Mesendoderm (in vitro differentiated cells): ENCODE measurements at regions not wholly inside any gene's neighbourhood (a gene's known extent, or its start where the extent isn't known, plus 50 kb on each side); places are given as distances from the start of the nearest gene placed in this dataset.
"Not testable (repeated sequence)": the region's sequence is repeated elsewhere in the genome, so short reads cannot be mapped to it uniquely, and the experiment has no call there.

ENCODE experiments used
- DNase-seq: peaks from one replicate; pipeline ENCODE4 v3.0.0; 2013
- H2AK5ac ChIP-seq: 2 replicates; pipeline ENCODE4 v1.6.1; 2013; ENCODE audit warnings: low read length, inconsistent platforms
- H2BK120ac ChIP-seq: 2 replicates; pipeline ENCODE4 v1.6.1; 2013; ENCODE audit warnings: low read depth, mild to moderate bottlenecking, low read length, moderate library complexity, mixed read lengths
- H2BK15ac ChIP-seq: replicated peaks from 2 replicates; pipeline ENCODE4 v1.6.1; 2013; ENCODE audit warnings: low read depth, mild to moderate bottlenecking, moderate library complexity
- H2BK5ac ChIP-seq: 2 replicates; pipeline ENCODE4 v1.6.1; 2013; ENCODE audit warnings: low read length, inconsistent platforms
- H3K18ac ChIP-seq: 2 replicates; pipeline ENCODE4 v1.6.1; 2013; ENCODE audit warnings: mild to moderate bottlenecking, low read length, mixed read lengths
- H3K23ac ChIP-seq: one replicate; pipeline ENCODE4 v1.6.1; 2013; ENCODE audit warnings: low read length
- H3K27ac ChIP-seq: 2 replicates; pipeline ENCODE4 v1.5.1; 2013; ENCODE audit warnings: low read depth, mild to moderate bottlenecking, inconsistent platforms, low read length, moderate library complexity
- H3K27me3 ChIP-seq: 2 replicates; pipeline ENCODE4 v1.6.1; 2013; ENCODE audit warnings: low read length, control low read depth, mild to moderate bottlenecking, inconsistent platforms; ENCODE audit not compliant: insufficient read depth, poor library complexity
- H3K36me3 ChIP-seq: 2 replicates; pipeline ENCODE4 v1.6.1; 2013; ENCODE audit warnings: low read length, inconsistent platforms; ENCODE audit not compliant: control insufficient read depth, insufficient read depth
- H3K4ac ChIP-seq: one replicate; pipeline ENCODE4 v1.6.1; 2013; ENCODE audit warnings: low read depth, mild to moderate bottlenecking, low read length, moderate library complexity
- H3K4me1 ChIP-seq: 2 replicates; pipeline ENCODE4 v1.6.1; 2013; ENCODE audit warnings: low read depth, low read length, inconsistent platforms; ENCODE audit not compliant: control insufficient read depth
- H3K4me2 ChIP-seq: 2 replicates; pipeline ENCODE4 v1.6.1; 2013; ENCODE audit warnings: low read length
- H3K4me3 ChIP-seq: 2 replicates; pipeline ENCODE4 v1.5.1; 2013; ENCODE audit warnings: mild to moderate bottlenecking, low read length
- H3K56ac ChIP-seq: one replicate; pipeline ENCODE4 v1.6.1; 2013; ENCODE audit warnings: low read length
- H3K79me1 ChIP-seq: 2 replicates; pipeline ENCODE4 v1.6.1; 2013; ENCODE audit warnings: low read length, inconsistent platforms
- H3K79me2 ChIP-seq: 2 replicates; pipeline ENCODE4 v1.6.1; 2013; ENCODE audit warnings: mild to moderate bottlenecking, low read length; ENCODE audit not compliant: control insufficient read depth, insufficient read depth
- H3K9ac ChIP-seq: 2 replicates; pipeline ENCODE4 v1.6.1; 2013; ENCODE audit warnings: low read length, inconsistent platforms
- H4K5ac ChIP-seq: one replicate; pipeline ENCODE4 v1.6.1; 2013; ENCODE audit warnings: low read length
- H4K8ac ChIP-seq: one replicate; pipeline ENCODE4 v1.6.1; 2013; ENCODE audit warnings: low read depth, mild to moderate bottlenecking, control low read depth, low read length, moderate library complexity
- WGBS: extraction: QIAGEN DNeasy Blood & Tissue Kit; methylation state at CpG from one replicate; pipeline ENCODE4 v1.1.7; 2013; ENCODE audit warnings: low lambda C conversion rate, missing lambda C conversion rate; ENCODE audit not compliant: insufficient coverage; ENCODE audit errors: extremely low coverage; 5-methylcytosine and 5-hydroxymethylcytosine counted together

GRCh38 chr6:67790569-67790968 lies 844.5 kb upstream of the ADGRB3 start:
- Histone ChIP-seq H3K18ac (no peak overlapping the region), H3K27ac (no peak overlapping the region), H3K79me1 (no peaks in the 10 kb centered on the region), H3K4ac (no peak overlapping the region), H3K4me1 (no peaks in the 10 kb centered on the region), H3K79me2 (no peaks in the 10 kb centered on the region), H2BK120ac (no peak overlapping the region), H4K5ac (no peak overlapping the region), H3K23ac (no peak overlapping the region), H4K8ac (no peak overlapping the region), H3K27me3 (no peaks in the 10 kb centered on the region), H3K9ac (no peak overlapping the region), H3K4me2 (no peak overlapping the region), H2BK5ac (no peak overlapping the region), H3K56ac (no peak overlapping the region), H3K4me3 (no peak overlapping the region), H3K36me3 (no peaks in the 10 kb centered on the region), H2BK15ac (no peak overlapping the region), H2AK5ac (no peak overlapping the region)
- 100% methylated on average over 1 of the region's 1 CpG for WGBS
- DNase-seq, result no peak

- WGBS, result no CpG with 5 or more reads among the region's 1 CpG
- H3K79me2 ChIP-seq, H3K4me2 ChIP-seq: not testable (repeated sequence)
Measured at GRCh38 chr6:67787119-67787518, 848.0 kb upstream of the ADGRB3 start.

DNA sequence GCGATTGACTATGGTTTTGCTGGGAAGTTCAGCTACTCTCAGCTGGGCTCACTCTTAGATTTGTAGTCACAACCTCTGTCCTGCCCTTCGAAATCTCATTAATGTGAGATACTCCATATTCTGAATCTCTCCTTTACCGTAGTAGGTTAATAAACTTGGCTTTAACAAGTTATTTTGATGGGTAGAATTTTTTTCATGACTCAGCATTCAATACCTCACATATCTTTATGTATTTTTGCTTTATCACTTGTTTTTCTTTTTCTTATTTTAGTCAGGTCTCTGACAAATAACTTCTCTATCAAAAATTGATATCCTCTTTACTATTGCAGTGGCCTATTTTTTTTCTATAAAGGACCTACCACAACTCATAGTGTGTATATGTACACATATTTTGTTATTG lies 855.2 kb upstream of the ADGRB3 start:
- WGBS, result no CpG with 5 or more reads among the region's 3 CpGs

More at GRCh38 chr6:67787119-67787518, 848.0 kb upstream of the ADGRB3 start:
- H2BK15ac ChIP-seq, H3K79me1 ChIP-seq, H2BK120ac ChIP-seq, H3K4me3 ChIP-seq, H3K56ac ChIP-seq, H3K9ac ChIP-seq, H3K36me3 ChIP-seq, H3K27me3 ChIP-seq, H3K4me1 ChIP-seq, H4K5ac ChIP-seq, H2AK5ac ChIP-seq, H3K18ac ChIP-seq, H4K8ac ChIP-seq, DNase-seq, H2BK5ac ChIP-seq, H3K23ac ChIP-seq, H3K27ac ChIP-seq, H3K4ac ChIP-seq: not testable (repeated sequence)

GRCh38 chr6:67775333-67775732 lies 859.7 kb upstream of the ADGRB3 start:
- Histone ChIP-seq H3K56ac (no peak overlapping the region), H3K79me2 (no peaks in the 10 kb centered on the region), H3K4me3 (no peak overlapping the region), H4K5ac (no peak overlapping the region), H3K27ac (no peak overlapping the region), H2BK5ac (no peak overlapping the region), H3K23ac (no peak overlapping the region), H3K4ac (no peak overlapping the region), H3K4me2 (no peak overlapping the region), H2BK15ac (no peak overlapping the region), H3K79me1 (no peaks in the 10 kb centered on the region), H3K18ac (no peak overlapping the region), H3K9ac (no peak overlapping the region), H2BK120ac (no peak overlapping the region), H2AK5ac (no peak overlapping the region), H3K4me1 (no peaks in the 10 kb centered on the region), H3K27me3 (no peaks in the 10 kb centered on the region), H3K36me3 (no peaks in the 10 kb centered on the region), H4K8ac (no peak overlapping the region)
- WGBS, result no CpG with 5 or more reads among the region's 1 CpG
- no peak for DNase-seq

More for the DNA sequence above, 855.2 kb upstream of the ADGRB3 start:
- Histone ChIP-seq H3K4me3 (no peak overlapping the region), H3K27me3 (no peaks in the 10 kb centered on the region), H2AK5ac (no peak overlapping the region), H3K56ac (no peak overlapping the region), H3K4me2 (no peak overlapping the region), H3K36me3 (no peaks in the 10 kb centered on the region), H4K8ac (no peak overlapping the region), H2BK120ac (no peak overlapping the region), H4K5ac (no peak overlapping the region), H2BK5ac (no peak overlapping the region), H3K79me2 (no peaks in the 10 kb centered on the region), H3K23ac (no peak overlapping the region), H3K79me1 (no peaks in the 10 kb centered on the region), H3K27ac (no peak overlapping the region), H3K4me1 (no peaks in the 10 kb centered on the region), H3K18ac (no peak overlapping the region), H3K4ac (no peak overlapping the region), H3K9ac (no peak overlapping the region), H2BK15ac (no peak overlapping the region)
- no peak for DNase-seq

DNA sequence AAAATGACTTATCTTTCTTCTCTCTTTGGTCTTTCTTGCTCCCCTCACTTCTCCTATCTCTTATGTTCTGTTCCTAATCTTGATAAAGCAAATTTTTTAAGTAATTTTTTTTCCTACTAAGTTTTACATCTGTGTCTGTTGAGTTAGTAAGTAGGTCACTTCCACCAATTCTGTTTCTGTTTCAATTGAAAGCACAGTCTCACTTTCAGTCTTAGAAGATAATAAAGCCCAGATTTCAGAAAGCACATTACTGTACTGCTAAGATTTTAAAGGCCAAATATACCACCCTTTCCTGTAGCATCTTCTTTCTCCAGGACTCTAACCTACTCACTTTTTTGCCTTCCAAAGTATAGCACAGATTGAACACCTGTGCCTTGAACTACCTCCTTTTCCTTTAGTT lies 866.1 kb upstream of the ADGRB3 start:
- Histone ChIP-seq H2AK5ac (no peak overlapping the region), H3K4ac (no peak overlapping the region), H3K27me3 (no peaks in the 10 kb centered on the region), H3K79me1 (no peaks in the 10 kb centered on the region), H3K79me2 (no peaks in the 10 kb centered on the region), H3K36me3 (no peaks in the 10 kb centered on the region), H2BK15ac (no peak overlapping the region), H2BK120ac (no peak overlapping the region), H4K5ac (no peak overlapping the region), H3K23ac (no peak overlapping the region), H3K4me1 (no peaks in the 10 kb centered on the region), H3K18ac (no peak overlapping the region), H3K27ac (no peak overlapping the region), H2BK5ac (no peak overlapping the region), H4K8ac (no peak overlapping the region), H3K56ac (no peak overlapping the region), H3K4me3 (no peak overlapping the region), H3K4me2 (no peak overlapping the region), H3K9ac (no peak overlapping the region)
- DNase-seq, result no peak

DNA sequence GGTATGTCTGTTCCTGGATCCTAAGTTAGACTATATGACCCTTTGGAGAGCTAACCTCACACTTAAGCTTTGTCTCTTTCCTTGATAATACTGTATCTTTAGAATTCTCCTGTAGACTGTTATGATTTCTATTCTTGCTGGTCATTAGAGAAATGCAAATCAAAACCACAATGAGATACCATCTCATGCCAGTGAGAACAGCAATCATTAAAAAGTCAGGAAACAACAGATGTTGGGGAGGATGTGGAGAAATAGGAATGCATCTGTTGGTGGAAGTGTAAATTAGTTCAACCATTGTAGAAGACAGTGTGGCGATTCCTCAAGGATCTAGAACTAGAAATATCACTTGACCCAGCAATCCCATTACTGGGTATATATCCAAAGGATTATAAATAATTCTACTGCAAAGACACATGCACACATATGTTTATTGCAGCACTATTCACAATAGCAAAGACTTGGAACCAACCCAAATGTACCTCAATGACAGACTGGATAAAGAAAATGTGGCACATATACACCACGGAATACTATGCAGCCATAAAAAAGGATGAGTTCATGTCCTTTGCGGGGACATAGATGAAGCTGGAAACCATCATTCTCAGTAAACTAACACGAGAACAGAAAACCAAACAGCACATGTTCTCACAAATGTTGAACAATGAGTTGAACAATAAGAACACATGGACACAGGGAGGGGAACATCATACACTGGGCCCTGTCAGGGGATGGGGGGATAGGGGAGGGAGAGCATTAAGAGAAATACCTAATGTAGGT lies 867.8 kb upstream of the ADGRB3 start:
- H3K56ac ChIP-seq, H3K23ac ChIP-seq, DNase-seq, H3K4ac ChIP-seq, H4K8ac ChIP-seq, H2AK5ac ChIP-seq, H3K79me1 ChIP-seq, H3K4me3 ChIP-seq, H3K79me2 ChIP-seq, H3K18ac ChIP-seq, H3K27me3 ChIP-seq, H3K27ac ChIP-seq, H3K36me3 ChIP-seq, H3K4me1 ChIP-seq, H3K9ac ChIP-seq, H4K5ac ChIP-seq, H2BK15ac ChIP-seq, H2BK5ac ChIP-seq, H2BK120ac ChIP-seq, H3K4me2 ChIP-seq: not testable (repeated sequence)
- no CpG with 5 or more reads among the region's 4 CpGs for WGBS
